ENCODE measurements at regions not wholly inside any gene's neighbourhood (a gene's known extent, or its start where the extent isn't known, plus 50 kb on each side); places are given as distances from the start of the nearest gene placed in this dataset.
"Not testable (repeated sequence)": the region's sequence is repeated elsewhere in the genome, so short reads cannot be mapped to it uniquely, and the experiment has no call there.

- DNase-seq = no peak
These were observed 58.0 kb upstream of the FBXO11 start for GRCh38 chr2:47964277-47964676.

GRCh38 chr2:47964722-47965434 is 58.6 kb upstream of the FBXO11 start:
- DNase-seq = no peak

DNA sequence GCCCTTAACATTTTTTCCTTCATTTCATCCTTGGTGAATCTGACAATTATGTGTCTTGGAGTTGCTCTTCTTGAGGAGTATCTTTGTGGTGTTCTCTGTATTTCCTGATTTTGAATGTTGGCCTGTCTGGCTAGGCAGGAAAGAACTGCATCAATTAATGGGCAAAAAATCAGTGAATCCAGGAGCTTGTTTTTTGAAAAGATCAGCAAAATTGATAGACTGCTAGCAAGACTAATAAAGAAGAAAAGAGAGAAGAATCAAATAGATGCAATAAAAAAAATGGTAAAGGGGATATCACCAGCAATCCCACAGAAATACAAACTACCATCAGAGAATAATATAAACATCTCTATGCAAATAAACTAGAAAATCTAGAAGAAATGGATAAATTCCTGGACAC is 70.4 kb upstream of the FBXO11 start:
- DNase-seq = not testable (repeated sequence)

- DNase-seq = no peak
These were observed 77.7 kb upstream of the FBXO11 start for GRCh38 chr2:47984041-47984440.

GRCh38 chr2:47990503-47990902 is 84.2 kb upstream of the FBXO11 start:
- no peak for DNase-seq

DNA sequence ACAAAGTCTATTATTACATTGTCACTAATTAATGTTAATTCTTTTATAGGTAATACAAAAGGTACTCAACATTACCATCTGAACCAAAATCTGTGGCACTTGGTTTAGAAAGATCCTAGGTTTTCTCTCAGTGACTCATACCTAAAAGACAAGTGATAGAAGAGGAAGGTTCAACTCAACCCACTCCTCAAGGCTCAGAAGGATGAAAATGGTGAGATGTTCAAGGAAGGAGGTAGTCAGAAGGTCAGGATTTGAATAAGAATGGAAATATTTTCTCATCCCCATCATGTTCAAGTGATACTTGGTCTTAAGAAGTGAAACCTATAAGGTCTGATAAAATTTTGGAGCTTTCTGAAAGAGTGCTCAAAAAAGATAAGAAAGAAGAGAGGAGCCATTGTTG is 86.4 kb upstream of the FBXO11 start:
- no peak for DNase-seq

- no peak for DNase-seq
These were observed 90.5 kb upstream of the FBXO11 start for GRCh38 chr2:47996808-47997207.

DNA sequence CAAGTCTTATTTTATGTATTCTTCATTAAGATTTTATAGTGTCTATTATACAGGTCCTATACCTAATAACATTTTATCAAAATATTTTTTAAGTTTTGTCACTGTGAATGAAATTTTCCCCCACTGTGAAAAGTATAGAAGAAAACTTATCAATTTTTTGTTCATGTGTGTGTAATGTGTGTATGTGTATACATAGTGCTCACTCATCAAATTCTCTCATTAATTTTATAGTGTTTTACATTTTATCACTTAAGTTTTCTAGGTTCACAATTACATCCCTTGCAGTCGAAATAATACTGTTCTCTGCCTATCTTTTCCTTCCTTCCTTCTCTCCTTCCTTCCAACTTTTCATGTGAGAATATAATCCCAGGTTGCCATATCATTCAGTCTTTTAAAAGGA is 93.2 kb upstream of the FBXO11 start:
- no peak for DNase-seq

DNA sequence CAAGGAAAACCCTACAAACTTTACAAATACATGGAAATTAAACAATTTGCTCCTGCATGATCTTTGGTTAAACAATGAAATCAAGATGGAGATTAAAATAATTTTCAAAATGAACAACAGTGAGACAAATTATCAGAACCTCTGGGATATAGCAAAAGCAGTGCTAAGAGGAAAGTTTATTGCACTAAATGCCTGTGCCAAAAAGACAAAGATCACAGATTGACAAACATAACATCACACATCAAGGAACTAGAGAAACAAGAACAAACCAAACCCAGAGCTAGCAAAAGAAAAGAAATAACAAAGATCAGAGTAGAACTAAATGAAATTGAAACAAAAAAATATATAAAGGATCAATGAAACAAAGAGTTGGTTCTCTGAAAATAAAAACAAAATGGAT is 95.2 kb upstream of the FBXO11 start:
- DNase-seq = no peak

DNA sequence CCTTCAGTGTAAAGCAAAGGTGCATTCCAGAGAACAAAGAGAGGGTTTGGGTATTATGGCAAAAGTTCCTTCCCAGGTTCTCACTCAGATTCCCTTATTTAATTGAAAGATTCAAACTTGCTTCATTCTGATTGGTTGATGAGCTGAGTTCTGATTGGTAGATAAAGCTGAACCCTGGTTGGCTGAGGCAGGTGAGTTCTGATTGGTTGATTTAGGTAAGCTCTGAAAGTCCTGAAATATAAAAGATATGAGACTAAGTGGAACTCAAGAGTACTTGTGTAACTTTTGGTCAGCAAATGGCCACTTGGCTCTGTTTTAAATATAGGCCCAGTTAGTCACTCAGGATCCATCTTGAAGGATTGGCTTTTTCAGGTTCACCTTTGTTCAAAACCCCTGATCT is 99.8 kb upstream of the FBXO11 start:
- no peak for DNase-seq

GRCh38 chr2:48007699-48008268 is 101.5 kb upstream of the FBXO11 start:
- no peak for DNase-seq

GRCh38 chr2:48009256-48009655 is 103.0 kb upstream of the FBXO11 start:
- no peak for DNase-seq

DNA sequence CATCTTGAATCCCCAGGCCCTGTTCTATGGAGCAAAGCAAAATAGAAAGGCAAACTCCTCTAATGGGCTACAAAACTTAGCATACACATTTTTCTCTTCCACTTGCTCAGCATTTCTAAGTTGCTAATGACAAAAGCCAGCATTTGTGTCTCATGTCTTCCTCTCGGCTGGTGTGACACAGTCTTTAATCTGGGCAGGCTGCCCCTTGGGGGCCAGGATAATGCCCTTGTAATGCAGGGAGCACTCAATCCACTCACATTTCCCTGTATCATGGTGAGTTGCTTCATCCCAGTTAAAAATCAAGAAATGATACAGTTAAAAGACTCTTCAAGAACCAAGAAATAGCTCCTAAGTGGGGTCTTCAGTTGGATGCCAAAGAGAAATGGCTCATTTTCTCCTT is 109.1 kb upstream of the FBXO11 start:
- no peak for DNase-seq

DNA sequence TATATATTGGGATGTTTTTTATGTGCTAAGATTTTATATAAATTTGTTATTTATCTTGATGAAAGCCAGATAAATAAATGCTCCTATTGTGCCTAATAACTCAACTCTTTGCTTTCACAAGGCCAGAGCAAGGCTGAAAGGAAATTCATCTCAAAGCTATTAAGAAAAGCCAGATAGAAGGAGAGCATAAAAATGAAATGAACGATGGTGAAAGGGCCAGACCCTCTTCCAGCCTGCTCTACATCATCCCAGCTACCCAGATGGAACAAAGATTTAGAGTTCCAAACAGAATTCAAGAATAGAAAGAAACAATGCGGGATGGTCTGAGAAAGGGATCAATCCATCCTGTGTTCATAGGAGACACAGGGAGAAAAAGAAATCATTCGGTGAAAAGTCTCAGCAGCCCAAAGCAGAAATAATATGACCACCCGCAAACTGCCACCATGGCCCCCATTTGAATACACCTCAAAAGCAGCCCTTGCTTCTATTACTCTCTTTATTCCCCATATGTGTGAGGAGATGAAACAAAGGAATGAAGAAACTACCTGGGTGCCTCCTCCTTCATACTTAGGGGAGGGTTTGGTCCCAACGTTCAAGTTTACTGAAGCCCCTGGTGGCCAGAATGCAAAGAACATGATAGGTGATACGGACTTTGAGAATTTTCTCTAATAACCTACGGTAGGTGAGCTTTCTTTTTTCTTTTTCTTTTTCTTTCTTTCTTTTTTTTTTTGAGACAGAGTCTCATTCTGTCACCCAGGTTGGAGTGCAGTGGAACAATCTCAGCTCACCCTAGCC is 110.1 kb upstream of the FBXO11 start:
- DNase-seq = no peak

DNA sequence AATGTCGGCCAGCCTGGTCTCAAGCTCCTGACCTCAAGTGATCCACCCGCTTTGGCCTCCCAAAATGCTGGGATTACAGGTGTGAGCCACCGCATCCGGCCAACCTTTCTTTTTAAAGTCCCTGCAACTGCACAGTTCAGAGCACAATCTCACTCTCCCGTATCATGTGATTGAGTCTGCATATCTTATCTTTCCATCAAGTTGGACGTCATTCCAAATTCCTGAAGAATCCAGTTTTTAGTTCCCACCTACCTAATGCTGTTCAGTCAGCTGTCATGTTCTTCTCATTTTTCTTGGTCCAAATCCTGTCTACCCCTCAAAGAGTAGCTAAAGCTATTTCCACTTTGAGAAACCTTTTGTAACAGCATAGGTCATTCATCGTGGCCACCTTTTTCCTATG is 110.8 kb upstream of the FBXO11 start:
- DNase-seq = no peak

GRCh38 chr2:48018480-48018879 is 112.2 kb upstream of the FBXO11 start:
- DNase-seq = no peak

- no peak for DNase-seq
These were observed 120.6 kb upstream of the FBXO11 start for GRCh38 chr2:48026865-48027264.

- DNase-seq = no peak
These were observed 126.5 kb upstream of the FBXO11 start for GRCh38 chr2:48032765-48033164.

- no peak for DNase-seq
These were observed 128.0 kb upstream of the FBXO11 start for GRCh38 chr2:48034295-48034694.

- DNase-seq = no peak
These were observed 130.0 kb upstream of the FBXO11 start for GRCh38 chr2:48036312-48036711.

DNA sequence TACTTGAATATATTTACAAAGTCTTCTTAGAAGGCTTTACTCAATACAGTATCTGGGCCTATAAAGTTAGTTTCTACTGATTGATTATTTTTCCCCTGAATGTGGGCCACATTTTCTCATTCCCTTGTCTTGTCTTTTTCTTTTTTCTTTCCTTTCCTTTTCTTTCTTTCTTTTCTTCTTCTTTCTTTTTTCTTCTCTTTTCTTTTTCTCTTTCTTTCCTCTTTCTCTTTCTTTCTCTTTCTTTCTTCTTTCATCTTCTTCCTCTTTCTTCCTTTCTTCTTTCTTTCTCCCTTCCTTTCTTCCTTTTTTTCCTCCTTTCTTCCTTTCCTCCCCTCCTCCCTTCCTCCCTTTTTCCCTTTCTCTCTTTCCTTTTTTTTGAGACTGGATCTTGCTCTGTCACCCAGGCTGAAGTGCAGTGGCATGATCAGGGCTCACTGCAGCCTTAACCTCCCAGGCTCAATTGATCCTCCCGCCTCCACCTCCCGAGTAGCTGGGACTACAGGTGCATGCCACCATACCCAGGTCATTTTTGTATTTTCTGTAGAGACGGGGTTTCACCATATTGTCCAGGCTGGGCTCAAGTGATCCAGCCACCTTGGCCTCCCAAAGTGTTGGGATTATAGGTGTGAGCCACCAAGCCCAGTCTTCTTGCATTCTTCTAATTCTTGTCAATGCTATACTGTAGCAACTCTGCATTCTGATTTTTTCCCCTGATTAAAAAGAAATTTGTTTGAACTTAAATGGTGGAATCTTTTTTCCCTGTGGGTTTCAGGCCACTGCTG is 133.1 kb upstream of the FBXO11 start:
- DNase-seq = no peak

DNA sequence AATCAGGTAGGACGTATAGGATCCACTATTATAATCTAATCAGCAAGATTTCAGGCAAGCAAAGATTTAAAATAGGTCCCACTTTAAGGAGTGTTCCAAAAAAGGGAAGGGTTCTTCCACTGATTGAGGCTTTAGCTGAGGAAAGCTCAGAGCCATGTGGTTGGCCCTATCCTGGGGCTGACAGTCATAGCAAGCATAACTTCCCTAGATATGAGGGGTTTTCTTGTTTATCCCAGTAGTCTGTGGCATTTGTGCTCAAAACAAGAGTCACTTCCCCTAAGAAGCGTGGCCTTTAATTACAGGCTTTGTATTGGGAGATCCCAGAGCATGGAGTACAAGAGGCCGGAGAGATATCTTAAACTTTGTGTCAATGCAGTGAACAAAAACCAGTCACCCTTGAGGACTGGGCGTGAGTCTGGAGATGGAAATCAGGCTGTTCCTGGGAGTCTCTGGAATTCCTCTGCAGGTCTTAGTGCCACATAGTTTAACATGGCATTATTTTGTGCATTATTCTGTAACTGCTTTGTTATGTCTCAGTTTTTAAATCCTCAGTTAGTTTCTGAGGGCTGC is 136.9 kb upstream of the FBXO11 start:
- no peak for DNase-seq

- no peak for DNase-seq
These were observed 137.4 kb upstream of the FBXO11 start for GRCh38 chr2:48043746-48044145.
